ENCODE measurements at regions not wholly inside any gene's neighbourhood (a gene's known extent, or its start where the extent isn't known, plus 50 kb on each side); places are given as distances from the start of the nearest gene placed in this dataset.

DNA sequence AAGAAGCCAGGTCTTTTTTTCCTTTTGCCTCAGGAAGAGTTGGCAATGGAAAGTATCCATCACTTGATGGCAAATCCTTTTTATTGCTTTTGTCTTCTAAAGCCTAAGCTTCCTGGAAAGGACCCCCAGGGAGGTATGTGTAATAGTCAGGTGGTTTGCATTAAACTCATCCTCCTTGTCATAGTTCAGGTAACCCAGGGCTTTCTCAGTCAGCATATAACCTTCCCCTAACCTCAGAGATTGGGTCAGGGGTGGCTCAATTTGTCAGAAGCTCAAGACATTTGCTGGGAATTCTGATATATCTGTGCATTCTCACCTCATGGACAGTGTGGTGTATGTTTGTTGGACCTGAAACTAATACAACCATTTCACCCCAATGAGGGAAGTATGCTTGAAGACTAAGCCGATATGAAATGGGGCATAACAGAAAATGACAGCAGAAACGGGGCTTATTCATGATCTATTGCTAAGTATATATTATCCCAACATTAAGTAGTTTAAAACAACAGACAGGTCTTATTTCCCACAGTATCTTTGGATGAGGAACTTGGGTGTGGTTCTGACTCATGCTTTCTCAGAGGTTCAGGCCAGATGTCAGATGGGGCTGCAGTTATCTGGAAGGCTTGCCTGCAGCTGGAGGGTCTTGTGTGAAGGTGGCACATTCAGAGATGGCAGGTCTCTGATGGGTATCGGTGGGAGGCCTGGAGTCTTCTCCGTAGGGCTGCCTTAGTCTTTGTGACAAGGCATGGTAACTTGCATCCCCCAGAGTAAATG is 135.8 kb upstream of the SPON1 start:
- H3K4me3 ChIP-seq (replicated peaks; ENCODE audit: low read depth, low read length) = no peak overlapping the region
- DNase-seq (ENCODE audit: extremely low read depth, low read depth) = no peak
- TF ChIP-seq, protein P1, sequence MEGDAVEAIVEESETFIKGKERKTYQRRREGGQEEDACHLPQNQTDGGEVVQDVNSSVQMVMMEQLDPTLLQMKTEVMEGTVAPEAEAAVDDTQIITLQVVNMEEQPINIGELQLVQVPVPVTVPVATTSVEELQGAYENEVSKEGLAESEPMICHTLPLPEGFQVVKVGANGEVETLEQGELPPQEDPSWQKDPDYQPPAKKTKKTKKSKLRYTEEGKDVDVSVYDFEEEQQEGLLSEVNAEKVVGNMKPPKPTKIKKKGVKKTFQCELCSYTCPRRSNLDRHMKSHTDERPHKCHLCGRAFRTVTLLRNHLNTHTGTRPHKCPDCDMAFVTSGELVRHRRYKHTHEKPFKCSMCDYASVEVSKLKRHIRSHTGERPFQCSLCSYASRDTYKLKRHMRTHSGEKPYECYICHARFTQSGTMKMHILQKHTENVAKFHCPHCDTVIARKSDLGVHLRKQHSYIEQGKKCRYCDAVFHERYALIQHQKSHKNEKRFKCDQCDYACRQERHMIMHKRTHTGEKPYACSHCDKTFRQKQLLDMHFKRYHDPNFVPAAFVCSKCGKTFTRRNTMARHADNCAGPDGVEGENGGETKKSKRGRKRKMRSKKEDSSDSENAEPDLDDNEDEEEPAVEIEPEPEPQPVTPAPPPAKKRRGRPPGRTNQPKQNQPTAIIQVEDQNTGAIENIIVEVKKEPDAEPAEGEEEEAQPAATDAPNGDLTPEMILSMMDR (IDR thresholded peaks at IDR 0.05; ENCODE audit: low read depth, low read length, missing control alignments) = no peak

DNA sequence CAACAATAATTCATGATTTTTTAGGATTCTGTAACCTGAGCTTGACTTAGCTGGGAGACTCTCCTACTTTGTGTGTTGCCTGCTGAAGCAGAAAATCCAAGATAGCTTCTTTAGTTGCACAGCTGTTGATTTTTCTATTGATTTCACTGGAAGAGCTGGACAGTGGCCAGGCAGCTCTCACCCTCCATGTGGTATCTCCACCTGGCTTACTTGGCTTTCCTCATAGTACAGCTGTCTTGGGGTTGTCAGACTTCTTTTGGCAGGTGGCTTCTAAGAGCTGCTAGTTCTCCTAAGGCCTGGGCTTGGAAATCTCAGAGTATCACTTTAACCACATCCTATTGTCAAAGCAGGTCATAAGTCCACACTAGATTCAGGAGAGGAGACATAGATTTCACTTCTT is 130.8 kb upstream of the SPON1 start:
- no peak for DNase-seq (ENCODE audit: extremely low read depth, low read depth)
- TF ChIP-seq, protein P1 (IDR thresholded peaks at IDR 0.05; ENCODE audit: low read depth, low read length, missing control alignments) = no peak
- no peak overlapping the region for H3K4me3 ChIP-seq (replicated peaks; ENCODE audit: low read depth, low read length)

- TF ChIP-seq, protein P1 (IDR thresholded peaks at IDR 0.05; ENCODE audit: low read depth, low read length, missing control alignments) = peak; percentile 50
- H3K4me3 ChIP-seq (replicated peaks; ENCODE audit: low read depth, low read length) = no peak overlapping the region
- DNase-seq (ENCODE audit: extremely low read depth, low read depth) = no peak
Measured at GRCh38 chr11:13834463-13834862, 128.1 kb upstream of the SPON1 start.

- H3K4me3 ChIP-seq (replicated peaks; ENCODE audit: low read depth, low read length) = no peak overlapping the region
- TF ChIP-seq, protein P1 (IDR thresholded peaks at IDR 0.05; ENCODE audit: low read depth, low read length, missing control alignments) = no peak
- DNase-seq (ENCODE audit: extremely low read depth, low read depth) = no peak
Measured at GRCh38 chr11:13836666-13837065, 125.9 kb upstream of the SPON1 start.

- no peak overlapping the region for H3K4me3 ChIP-seq (replicated peaks; ENCODE audit: low read depth, low read length)
- TF ChIP-seq, protein P1 (IDR thresholded peaks at IDR 0.05; ENCODE audit: low read depth, low read length, missing control alignments) = no peak
- DNase-seq (ENCODE audit: extremely low read depth, low read depth) = no peak
Measured at GRCh38 chr11:13837286-13837685, 125.2 kb upstream of the SPON1 start.

DNA sequence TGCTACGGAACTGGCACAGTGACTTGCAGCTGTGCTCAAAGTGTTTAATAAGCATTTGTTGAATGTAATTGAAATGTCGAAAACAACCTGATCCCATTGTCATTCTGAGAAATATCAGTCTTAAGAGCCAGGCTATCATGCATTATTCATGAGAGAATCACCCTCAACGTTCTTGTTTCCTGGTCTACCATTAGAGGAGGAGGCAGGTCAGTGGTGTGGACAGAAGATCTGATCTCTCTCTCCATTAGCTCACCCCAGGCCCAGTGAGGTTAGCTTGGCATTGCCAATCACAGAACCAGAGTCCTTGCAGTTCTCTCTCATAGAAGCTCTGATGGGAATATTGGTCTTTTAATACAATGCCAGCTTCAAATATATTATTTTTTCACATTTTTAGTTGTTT is 121.1 kb upstream of the SPON1 start:
- no peak overlapping the region for H3K4me3 ChIP-seq (replicated peaks; ENCODE audit: low read depth, low read length)
- DNase-seq (ENCODE audit: extremely low read depth, low read depth) = no peak
- TF ChIP-seq, protein P1 (IDR thresholded peaks at IDR 0.05; ENCODE audit: low read depth, low read length, missing control alignments) = no peak

GRCh38 chr11:13848031-13848430 is 114.5 kb upstream of the SPON1 start:
- DNase-seq (ENCODE audit: extremely low read depth, low read depth) = no peak
- TF ChIP-seq, protein P1 (IDR thresholded peaks at IDR 0.05; ENCODE audit: low read depth, low read length, missing control alignments) = no peak
- H3K4me3 ChIP-seq (replicated peaks; ENCODE audit: low read depth, low read length) = no peak overlapping the region
